CD14-positive monocyte (primary cell): ENCODE measurements at regions not wholly inside any gene's neighbourhood (a gene's known extent, or its start where the extent isn't known, plus 50 kb on each side); places are given as distances from the start of the nearest gene placed in this dataset.

Experiments
- DNase-seq, 3 donors: peaks; one replicate each; pipeline ENCODE4 v3.0.0-alpha.2; 2011 to 2022
- H2AFZ ChIP-seq: 2 replicates; pipeline ENCODE4 v1.6.0; 2012; ENCODE audit warnings: mild to moderate bottlenecking, low read depth, low read length, inconsistent platforms; ENCODE audit not compliant: insufficient read depth, poor library complexity, severe bottlenecking
- H3K27ac ChIP-seq, 2 donors: 1 replicate in 1 of 2; 2 replicates in 1 of 2; pipeline ENCODE4 v1.5.1; 2012 to 2013; ENCODE audit warnings: low read length in 2 of 2, control low read depth in 1 of 2, inconsistent platforms in 1 of 2, low read depth in 1 of 2, mild to moderate bottlenecking in 1 of 2
- H3K27me3 ChIP-seq, 2 donors: one replicate each; pipeline versions ENCODE4 v1.6.0 to v1.6.1; 2011 to 2013; ENCODE audit warnings: low read length in 2 of 2; ENCODE audit not compliant: control insufficient read depth in 2 of 2, insufficient read depth in 2 of 2
- H3K36me3 ChIP-seq, 2 donors: replicated peaks in 1 of 2; 1 replicate in 1 of 2; 2 replicates in 1 of 2; pipeline versions ENCODE4 v1.5.1 to v1.6.1; 2012 to 2013; ENCODE audit warnings: low read length in 2 of 2, control low read depth in 1 of 2, inconsistent platforms in 1 of 2, mild to moderate bottlenecking in 1 of 2; ENCODE audit not compliant: insufficient read depth in 2 of 2, control insufficient read depth in 1 of 2
- H3K4me1 ChIP-seq, 2 donors: 1 replicate in 1 of 2; 2 replicates in 1 of 2; pipeline versions ENCODE4 v1.5.1 to v1.6.1; 2012 to 2013; ENCODE audit warnings: low read length in 2 of 2, control low read depth in 1 of 2, inconsistent platforms in 1 of 2, mild to moderate bottlenecking in 1 of 2, moderate library complexity in 1 of 2; ENCODE audit not compliant: insufficient read depth in 2 of 2, control insufficient read depth in 1 of 2
- H3K4me2 ChIP-seq: replicated peaks from 2 replicates; pipeline ENCODE3; 2012; ENCODE audit warnings: low read length, moderate library complexity, mild to moderate bottlenecking; ENCODE audit not compliant: poor library complexity, severe bottlenecking; ENCODE audit errors: extremely low read depth
- H3K4me3 ChIP-seq, 3 experiments: fragments of 200-600 bp in 1 of 3; sonication (generic) in 1 of 3; replicated peaks in 1 of 3; 1 replicate in 2 of 3; 2 replicates in 1 of 3; pipeline ENCODE4 v1.5.1; 2011 to 2013; ENCODE audit warnings: low read length in 3 of 3, mild to moderate bottlenecking in 3 of 3, control low read depth in 2 of 3, low read depth in 2 of 3, inconsistent platforms in 1 of 3, moderate library complexity in 1 of 3
- H3K79me2 ChIP-seq: 2 replicates; pipeline ENCODE4 v1.6.0; 2012; ENCODE audit warnings: mild to moderate bottlenecking, control low read depth, inconsistent platforms, low read length, moderate library complexity; ENCODE audit not compliant: insufficient read depth
- H3K9ac ChIP-seq: 2 replicates; pipeline ENCODE4 v1.6.0; 2017; ENCODE audit warnings: low read length, mild to moderate bottlenecking; ENCODE audit not compliant: insufficient read depth, poor library complexity, severe bottlenecking
- H3K9me3 ChIP-seq, 2 donors: replicated peaks in 1 of 2; 1 replicate in 1 of 2; 2 replicates in 1 of 2; pipeline versions ENCODE4 v1.5.1 to v1.6.1; 2012 to 2013; ENCODE audit warnings: low read length in 2 of 2, control low read depth in 1 of 2; ENCODE audit not compliant: control insufficient read depth in 1 of 2, insufficient read depth in 1 of 2
- H4K20me1 ChIP-seq: 2 replicates; pipeline ENCODE4 v1.6.0; 2012; ENCODE audit warnings: mild to moderate bottlenecking, low read length, control low read depth, moderate library complexity; ENCODE audit not compliant: insufficient read depth
- H3K27ac Mint-ChIP-seq, 7 donors: one replicate each; pipeline ENCODE4 v1.8.0; 2020; ENCODE audit warnings: mild to moderate bottlenecking in 7 of 7, mixed read lengths in 7 of 7, moderate library complexity in 6 of 7, inconsistent platforms in 2 of 7
- H3K27me3 Mint-ChIP-seq, 3 donors: one replicate each; pipeline ENCODE4 v1.8.0; 2021 to 2022; ENCODE audit warnings: low read depth in 3 of 3, mild to moderate bottlenecking in 3 of 3, mixed read lengths in 3 of 3, moderate library complexity in 3 of 3, inconsistent platforms in 1 of 3
- H3K36me3 Mint-ChIP-seq, 2 donors: one replicate each; pipeline ENCODE4 v1.8.0; 2020; ENCODE audit warnings: mixed read lengths in 2 of 2, inconsistent platforms in 1 of 2, mild to moderate bottlenecking in 1 of 2
- H3K4me1 Mint-ChIP-seq: one replicate; pipeline ENCODE4 v1.8.0; 2020; ENCODE audit warnings: mild to moderate bottlenecking, mixed read lengths
- H3K4me3 Mint-ChIP-seq, 2 donors: one replicate each; pipeline ENCODE4 v1.8.0; 2020; ENCODE audit warnings: mild to moderate bottlenecking in 2 of 2, mixed read lengths in 2 of 2, moderate library complexity in 1 of 2
- H3K9me3 Mint-ChIP-seq, 7 donors: one replicate each; pipeline ENCODE4 v1.8.0; 2020 to 2022; ENCODE audit warnings: mixed read lengths in 7 of 7, mild to moderate bottlenecking in 6 of 7, moderate library complexity in 6 of 7, inconsistent platforms in 2 of 7
- CTCF ChIP-seq: fragments of 200-600 bp; IDR thresholded peaks from one replicate; pipeline ENCODE4 v1.8.0; 2022; ENCODE audit warnings: antibody characterized with exemption, mild to moderate bottlenecking
- WGBS: methylation state at CpG from one replicate; pipeline ENCODE4 v1.1.5; 2013; ENCODE audit warnings: missing lambda C conversion rate; ENCODE audit not compliant: insufficient coverage; 5-methylcytosine and 5-hydroxymethylcytosine counted together
- intact Hi-C, 2 donors: fragments of 100-400 bp; cut with micrococcal nuclease; formaldehyde crosslinking; loops; one replicate each; pipeline versions ENCODE4 v1.15.0 to v1.15.1; 2023

- H3K4me3 ChIP-seq: no peak overlapping the region
- H3K27ac ChIP-seq: no peak overlapping the region
- H3K4me3 Mint-ChIP-seq: no peak overlapping the region
- TF ChIP-seq CTCF: no peak
- no peaks in the 10 kb centered on the region for H3K36me3 ChIP-seq
- no peak overlapping the region for H2AFZ ChIP-seq
- H3K9ac ChIP-seq: no peak overlapping the region
- DNase-seq: no peak
- no peak overlapping the region for H3K4me2 ChIP-seq
- intact Hi-C loops: no loop called here
- no peaks in the 10 kb centered on the region for H3K4me1 ChIP-seq
- H3K27me3 ChIP-seq: no peaks in the 10 kb centered on the region
- H3K9me3 ChIP-seq: no peaks in the 10 kb centered on the region
- H3K27me3 Mint-ChIP-seq: peaks cover 0 to 1% (median 0%) of the 10 kb centered on the region in 3 donors
- peaks cover 0 to 9% (median 2%) of the 10 kb centered on the region in 7 donors for H3K9me3 Mint-ChIP-seq
- H3K4me1 Mint-ChIP-seq: no peaks in the 10 kb centered on the region
- no peaks in the 10 kb centered on the region for H4K20me1 ChIP-seq
- H3K27ac Mint-ChIP-seq: no peak overlapping the region
- no peaks in the 10 kb centered on the region for H3K79me2 ChIP-seq
- H3K36me3 Mint-ChIP-seq: no peaks in the 10 kb centered on the region
- WGBS: 67% methylated on average over 4 of the region's 5 CpGs
Measured at GRCh38 chr15:85988741-85989140, 90.9 kb upstream of the AGBL1 start.

GRCh38 chr15:85992224-85992623 lies 87.4 kb upstream of the AGBL1 start:
- Mint-ChIP-seq H3K36me3 (no peaks in the 10 kb centered on the region), H3K4me3 (no peak overlapping the region), H3K4me1 (no peaks in the 10 kb centered on the region), H3K27ac (no peak overlapping the region), H3K27me3 (peaks cover 0 to 2% (median 1%) of the 10 kb centered on the region in 3 donors), H3K9me3 (peaks cover 2 to 17% (median 5%) of the 10 kb centered on the region in 7 donors)
- Histone ChIP-seq H3K79me2 (no peaks in the 10 kb centered on the region), H3K4me1 (no peaks in the 10 kb centered on the region), H3K4me2 (no peak overlapping the region), H3K27me3 (no peaks in the 10 kb centered on the region), H2AFZ (no peak overlapping the region), H3K9ac (no peak overlapping the region), H3K27ac (no peak overlapping the region), H3K36me3 (no peaks in the 10 kb centered on the region), H3K4me3 (no peak overlapping the region), H4K20me1 (no peaks in the 10 kb centered on the region), H3K9me3 (peaks cover 0 to 2% of the 10 kb centered on the region in 2 donors)
- intact Hi-C loops: no loop called here
- WGBS: no CpG with 5 or more reads among the region's 3 CpGs
- TF ChIP-seq CTCF: no peak
- no peak for DNase-seq
